AG20443 (cell line): ENCODE measurements at regions not wholly inside any gene's neighbourhood (a gene's known extent, or its start where the extent isn't known, plus 50 kb on each side); places are given as distances from the start of the nearest gene placed in this dataset.

ENCODE experiments used
- DNase-seq: peaks from one replicate; pipeline ENCODE4 v3.0.0; 2012; ENCODE audit warnings: low spot score, mixed read lengths

DNA sequence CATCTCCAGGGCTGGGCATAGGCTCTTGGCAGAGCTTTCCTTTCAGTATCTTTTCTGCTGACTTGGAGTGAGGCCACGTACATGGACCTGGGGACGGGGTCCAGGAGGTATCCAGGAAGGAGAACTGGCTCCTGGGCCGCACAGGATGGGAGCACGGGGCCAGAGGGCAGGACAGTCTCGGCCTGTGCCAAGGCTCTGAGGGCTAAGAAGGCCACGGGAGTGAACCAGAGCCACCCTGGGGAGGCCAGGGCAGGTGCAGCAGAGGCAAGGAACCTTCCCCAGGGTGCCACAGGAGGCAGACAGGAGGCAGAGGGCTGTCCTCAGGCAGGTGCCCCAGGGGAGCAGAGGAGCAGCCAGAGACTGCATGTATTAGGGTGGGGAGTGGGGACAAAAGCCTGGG is 50.3 kb downstream of the PLXNA1 start:
- no peak for DNase-seq

DNA sequence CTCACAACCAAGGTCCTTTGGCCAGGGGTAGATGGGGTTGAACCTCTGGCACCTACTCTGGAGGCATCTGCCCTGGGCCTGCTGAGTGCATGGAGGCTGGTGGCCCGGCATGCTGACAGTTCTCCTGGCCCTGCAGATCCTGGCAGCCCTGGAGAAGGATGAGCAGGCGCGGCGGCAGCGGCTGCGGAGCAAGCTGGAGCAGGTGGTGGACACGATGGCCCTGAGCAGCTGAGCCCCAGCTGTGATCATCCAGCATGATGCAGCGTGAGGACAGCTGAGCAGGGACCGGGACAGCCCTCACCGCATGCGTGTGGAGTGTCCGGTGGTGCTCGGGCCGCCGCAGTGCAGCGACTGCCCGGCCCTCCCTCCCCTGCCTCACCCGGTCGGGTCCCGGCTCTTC is 50.9 kb downstream of the PLXNA1 start:
- DNase-seq: no peak

DNA sequence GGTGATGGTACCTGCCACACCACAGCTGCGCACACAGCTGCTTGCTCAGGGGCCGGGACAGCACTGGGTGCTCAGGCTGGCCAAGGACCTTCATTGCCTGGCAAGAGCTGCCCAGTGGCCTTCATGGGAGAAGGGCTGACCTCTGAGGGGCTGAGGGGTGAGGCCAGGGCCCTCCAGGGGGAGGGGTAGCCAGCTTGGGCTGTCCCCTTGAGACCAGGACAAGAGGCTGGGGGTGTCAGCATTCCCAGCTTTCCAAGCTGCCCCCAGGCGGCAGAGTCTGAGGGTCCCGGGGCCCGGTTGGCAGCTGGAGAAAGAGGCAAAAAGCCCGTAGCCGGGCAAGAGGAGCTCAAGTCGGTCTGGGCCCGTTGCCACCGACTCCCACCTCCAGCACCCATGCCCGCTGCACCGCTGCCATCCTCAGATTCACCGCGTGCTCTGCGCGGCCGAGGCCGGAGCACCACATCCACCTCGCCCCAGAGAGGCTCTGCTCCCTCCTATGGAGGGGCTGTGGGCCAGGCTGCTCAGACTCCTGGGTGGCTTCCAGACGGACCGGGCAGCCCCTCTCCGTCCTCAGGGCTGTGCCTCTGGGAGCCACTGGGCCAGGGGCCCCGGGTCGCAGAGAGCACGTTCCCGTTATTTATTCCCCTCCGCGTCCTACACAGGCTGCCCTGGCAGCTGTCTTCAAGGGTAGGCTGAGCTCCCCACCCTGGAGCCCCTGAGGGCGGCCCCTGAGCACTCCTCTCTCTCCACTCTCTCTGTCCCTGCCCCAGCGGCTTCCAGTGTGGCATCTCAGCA is 51.5 kb downstream of the PLXNA1 start:
- no peak for DNase-seq

DNA sequence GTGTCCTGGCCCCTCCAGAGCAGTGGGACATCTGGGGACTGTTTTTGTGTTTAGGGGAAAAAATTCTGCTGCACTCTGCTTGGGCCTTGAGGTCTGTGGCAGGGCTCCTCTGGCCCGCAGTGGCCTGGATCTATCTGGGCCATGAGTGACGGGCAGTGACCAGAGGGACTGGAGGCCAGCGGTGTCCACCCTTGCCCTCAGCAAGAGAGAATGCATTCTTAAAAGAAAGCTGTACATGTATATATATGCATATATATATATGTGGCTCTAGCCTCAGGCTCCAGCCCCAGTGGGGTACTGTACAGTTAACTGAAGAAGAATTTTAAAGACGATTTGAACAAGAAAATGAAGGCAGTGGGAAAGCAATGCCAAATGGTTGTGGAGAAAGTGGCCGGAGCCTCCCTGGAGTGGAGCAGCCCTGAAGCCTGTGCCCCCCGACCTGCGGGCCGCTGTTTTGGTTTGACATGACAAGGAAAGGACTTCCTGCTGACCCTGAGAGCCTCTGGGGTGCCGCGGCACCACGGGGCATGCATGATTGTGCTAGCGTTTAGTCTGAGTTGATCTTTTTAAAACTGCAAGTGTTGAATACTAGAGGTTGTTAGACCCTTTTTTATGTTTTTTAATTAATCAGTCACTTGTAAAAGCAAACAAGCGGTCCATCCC is 52.2 kb downstream of the PLXNA1 start:
- no peak for DNase-seq

DNA sequence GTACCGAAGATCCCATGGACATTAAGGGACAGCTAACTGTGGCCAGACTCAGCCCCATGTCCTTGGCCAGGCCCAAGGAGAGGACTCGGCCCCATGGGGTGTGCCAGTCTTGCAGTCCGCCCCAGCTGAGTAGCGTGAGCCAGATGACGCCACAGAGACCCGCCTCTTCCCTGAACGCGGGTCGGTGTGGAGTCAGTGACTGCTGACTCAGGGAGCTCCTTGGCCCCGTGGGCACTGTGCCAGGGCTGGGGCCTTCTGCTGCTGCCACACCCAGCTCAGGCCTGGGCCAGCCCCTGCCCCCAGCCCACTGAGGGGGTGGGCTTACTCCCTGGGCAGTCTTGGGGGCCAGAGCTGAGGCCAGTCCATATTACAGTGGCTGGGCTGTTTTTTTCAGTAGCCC is 52.8 kb downstream of the PLXNA1 start:
- peak; percentile 97 for DNase-seq

DNA sequence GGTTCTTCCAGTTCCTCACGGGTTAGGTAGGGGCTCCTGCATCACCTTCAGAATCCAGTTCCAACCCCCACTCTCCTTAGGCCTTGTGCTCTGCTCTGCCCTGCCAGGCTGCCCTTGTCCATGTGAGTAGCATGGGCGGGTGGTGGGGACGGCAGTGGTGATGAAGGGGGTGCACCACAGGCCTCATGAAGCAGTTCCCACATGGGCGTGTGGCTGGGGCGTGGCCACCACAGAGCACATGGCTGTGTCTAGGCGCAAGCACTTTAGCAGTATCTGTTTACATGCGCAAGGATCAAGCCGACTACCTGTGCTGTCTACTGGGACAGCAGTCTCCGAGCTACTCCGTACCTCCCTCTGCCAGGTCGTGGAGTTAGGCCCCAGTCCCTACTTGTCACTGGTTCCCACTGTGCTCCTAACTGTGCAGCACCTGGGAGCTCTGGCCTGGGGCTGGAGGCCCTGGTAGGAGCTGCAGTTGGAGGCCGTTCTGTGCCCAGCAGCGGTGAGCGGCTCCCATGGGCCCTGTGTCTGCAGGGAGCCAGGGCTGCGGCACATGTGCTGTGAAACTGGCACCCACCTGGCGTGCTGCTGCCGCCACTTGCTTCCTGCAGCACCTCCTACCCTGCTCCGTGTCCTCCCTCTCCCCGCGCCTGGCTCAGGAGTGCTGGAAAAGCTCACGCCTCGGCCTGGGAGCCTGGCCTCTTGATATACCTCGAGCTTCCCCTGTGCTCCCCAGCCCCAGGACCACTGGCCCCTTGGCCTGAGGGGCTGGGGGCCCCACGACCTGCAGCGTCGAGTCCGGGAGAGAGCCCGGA is 53.5 kb downstream of the PLXNA1 start:
- no peak for DNase-seq

DNA sequence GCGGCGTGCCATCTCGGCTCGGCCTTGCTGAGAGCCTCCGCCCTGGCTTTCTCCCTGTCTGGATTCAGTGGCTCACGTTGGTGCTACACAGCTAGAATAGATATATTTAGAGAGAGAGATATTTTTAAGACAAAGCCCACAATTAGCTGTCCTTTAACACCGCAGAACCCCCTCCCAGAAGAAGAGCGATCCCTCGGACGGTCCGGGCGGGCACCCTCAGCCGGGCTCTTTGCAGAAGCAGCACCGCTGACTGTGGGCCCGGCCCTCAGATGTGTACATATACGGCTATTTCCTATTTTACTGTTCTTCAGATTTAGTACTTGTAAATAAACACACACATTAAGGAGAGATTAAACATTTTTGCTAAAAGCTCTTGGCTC is 54.1 kb downstream of the PLXNA1 start:
- no peak for DNase-seq

DNA sequence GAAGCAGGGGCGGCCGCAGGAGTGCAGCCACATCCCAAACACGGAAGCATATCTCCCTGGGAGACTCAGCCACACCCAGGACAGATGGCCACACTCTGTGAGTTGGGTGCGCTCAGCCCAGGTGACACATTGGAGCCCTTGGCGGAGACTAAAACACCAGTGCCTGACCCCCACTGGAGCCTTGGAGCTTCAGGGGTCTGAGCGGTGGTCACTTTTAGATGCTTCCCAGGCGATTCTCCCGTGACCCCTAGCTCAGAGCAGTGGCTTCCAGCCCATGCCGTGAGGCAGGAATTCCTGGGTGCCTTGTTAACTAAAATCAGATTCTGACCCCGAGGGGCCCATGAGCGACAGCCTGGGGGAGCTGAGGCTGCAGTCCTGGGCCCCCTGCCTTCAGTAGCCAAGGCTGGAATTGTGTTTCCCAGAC is 54.5 kb downstream of the PLXNA1 start:
- no peak for DNase-seq

DNA sequence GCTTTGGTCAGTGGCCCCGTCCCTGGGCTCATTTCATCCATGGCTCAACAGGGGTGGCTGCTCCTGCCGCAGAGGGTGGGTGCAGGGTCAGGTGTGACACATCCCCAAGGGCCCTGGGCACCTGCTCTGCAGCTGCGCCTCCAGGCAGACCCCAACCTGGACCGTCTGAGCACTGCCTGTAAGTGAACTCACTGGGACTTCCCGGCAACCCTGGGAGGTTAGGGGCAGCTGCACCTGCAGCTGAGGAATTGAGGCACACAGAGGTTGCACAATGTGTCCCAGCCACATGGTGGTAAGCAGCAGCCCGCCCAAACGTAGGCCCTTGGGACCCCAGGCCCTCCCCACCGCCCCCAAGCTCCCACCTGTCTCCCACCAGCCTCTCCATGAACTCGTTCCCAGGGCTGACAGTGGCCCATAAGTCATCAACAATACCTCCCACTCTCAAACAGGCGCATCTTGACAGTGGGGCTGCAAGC is 55.1 kb downstream of the PLXNA1 start:
- DNase-seq: no peak

DNA sequence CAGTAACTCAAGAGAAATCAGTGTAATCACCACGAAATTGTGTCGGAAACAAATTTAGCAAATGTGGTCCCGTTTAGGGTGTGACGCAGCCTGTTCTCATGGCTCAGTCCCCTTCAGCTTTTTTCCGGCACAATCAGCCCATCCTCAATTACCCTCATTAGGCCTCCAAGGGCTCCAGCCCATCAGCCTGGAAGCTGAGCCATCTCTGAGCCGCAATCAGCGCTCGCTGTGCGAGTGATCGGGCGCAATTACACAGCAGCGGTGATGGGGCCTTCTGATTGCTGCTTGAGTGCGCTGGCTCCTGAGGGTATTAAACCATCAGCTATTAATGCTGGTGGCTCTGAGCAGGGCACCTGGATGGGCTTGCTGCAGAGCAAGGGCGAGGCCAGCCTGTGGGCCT is 55.6 kb downstream of the PLXNA1 start:
- DNase-seq: no peak

DNA sequence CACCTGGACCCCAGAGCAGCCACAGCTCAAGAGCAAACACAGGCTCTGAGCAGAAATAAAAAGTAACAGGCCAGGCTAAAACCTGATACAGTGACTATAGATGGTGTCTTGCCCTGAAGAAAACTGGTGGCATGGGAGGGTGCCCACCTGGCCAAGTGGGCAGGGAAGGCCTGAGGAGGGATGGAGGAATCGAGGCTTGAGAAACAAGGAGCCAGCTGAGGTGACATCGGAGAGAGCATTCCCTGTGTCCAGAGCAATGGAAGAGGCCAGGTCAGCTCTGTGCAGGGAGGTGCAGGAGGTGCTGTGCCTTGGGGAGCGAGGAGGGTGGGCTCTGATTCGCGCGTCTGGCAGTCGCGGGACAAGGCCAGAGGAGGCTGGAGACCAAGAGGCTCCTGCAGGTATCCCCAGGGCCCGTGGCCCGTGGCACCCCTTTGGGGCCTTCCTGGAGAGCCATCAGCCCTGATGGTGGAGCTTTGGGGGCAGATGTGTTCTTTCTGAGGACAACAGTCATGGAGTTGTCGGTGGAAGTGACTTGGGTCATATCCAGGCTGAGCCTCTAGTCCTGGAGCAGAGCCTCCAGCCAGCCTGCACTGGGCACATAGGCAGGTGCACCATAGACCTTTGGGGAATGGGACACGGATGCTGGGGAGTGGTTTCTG is 56.1 kb downstream of the PLXNA1 start:
- no peak for DNase-seq

DNA sequence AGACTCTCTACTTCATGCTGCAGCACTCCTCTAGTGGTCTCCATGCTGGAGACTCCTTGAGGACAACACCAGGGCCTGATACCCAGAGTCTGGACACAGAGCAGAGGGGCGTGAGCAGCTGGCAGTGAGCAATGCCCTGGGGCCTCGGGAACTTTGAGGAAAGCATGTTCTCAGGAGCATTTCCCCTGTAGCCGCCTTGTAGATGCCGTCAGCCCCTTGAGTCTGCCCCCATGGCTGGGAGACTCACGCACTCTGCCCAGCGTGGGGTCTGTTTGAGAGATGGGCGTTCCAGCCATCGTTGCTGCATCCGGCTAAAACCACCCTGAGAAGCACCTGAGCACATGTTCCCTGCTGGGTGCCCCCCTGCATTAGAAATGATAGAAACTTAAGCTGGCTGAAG is 56.8 kb downstream of the PLXNA1 start:
- no peak for DNase-seq

DNA sequence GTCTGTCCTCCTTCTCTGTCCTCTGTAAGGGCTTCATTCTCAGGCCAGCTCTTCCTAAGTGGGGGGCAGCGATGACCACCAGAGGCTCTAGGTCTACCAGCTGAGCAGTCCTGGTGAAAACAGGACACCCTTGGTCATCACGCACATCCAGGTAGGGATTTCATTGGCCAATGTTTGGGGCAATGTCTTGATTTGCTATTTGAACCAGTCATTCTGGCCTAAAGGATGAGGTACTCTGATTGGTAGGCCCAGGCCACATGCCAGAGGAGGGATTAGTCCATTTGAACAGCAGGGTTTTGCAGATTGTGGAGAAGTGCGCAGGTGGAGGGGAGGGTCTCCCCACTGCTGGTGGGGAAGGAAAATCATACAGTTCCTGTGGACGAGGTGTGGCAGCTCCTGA is 57.3 kb downstream of the PLXNA1 start:
- DNase-seq: no peak

DNA sequence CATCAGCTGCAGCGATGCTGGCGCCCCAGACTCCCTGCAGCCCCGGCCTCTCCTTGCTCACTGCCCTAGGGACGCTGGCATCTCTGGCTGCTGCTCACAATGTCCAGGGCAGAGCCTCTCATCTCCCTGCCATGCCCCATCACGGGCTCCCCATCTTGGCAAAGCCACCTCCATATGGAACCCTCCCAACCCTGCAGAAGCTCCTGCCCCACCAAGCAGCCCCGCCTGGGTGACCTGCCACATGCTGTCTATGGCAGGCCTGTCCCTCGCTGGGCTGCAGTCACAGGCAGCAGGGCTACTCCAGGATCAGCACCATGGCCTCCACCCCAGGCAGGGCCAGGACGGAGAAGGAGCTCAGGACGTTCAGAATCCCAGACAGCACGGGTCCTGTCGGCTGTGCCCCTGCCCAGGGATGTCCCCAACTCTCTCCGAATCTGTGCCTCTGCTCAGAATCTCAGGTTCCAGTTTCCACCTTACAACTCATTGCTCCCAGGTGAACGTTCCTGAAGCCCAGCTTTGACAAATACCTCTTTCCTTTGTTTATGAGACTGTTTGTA is 58.4 kb downstream of the PLXNA1 start:
- no peak for DNase-seq

DNA sequence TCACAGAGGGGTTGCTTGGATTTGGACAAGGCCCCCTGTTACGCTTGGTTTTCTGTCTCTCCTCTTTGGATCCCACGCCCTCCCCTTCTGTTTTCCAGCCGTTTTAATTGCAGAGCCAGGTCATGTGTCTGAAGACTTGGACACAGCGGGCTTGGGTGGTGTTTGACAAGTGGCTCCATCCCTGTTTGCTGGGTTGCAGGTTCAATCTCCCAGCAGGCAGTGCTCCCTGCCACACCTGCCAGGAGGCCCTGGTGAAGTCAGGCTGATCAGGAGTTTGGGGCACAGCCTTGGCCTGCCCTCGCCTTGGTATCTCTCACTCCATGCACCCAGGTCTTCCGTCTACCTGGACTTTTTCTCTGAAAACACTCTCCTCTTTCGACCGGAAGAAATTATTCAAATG is 59.0 kb downstream of the PLXNA1 start:
- DNase-seq: no peak

DNA sequence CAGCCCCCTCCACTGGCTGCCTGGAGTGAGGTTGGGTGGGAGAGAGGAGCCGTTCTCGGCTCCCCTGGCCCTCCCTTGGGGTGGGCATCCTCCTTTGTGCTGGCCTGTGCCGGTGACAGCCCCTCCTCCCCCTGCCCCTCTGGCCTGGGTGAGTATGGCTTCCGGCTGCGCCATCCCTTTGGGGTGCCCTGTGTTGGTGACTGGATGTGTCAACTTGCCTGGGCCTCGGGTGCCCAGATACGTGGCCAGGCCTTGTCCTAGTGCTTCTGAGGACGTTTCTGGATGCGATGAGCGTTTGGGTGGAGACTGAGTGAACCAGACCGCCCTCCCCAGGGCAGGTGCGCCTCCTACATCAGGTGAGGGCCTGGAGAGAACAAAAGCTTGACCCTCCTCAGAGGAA is 59.7 kb downstream of the PLXNA1 start:
- DNase-seq: no peak

DNA sequence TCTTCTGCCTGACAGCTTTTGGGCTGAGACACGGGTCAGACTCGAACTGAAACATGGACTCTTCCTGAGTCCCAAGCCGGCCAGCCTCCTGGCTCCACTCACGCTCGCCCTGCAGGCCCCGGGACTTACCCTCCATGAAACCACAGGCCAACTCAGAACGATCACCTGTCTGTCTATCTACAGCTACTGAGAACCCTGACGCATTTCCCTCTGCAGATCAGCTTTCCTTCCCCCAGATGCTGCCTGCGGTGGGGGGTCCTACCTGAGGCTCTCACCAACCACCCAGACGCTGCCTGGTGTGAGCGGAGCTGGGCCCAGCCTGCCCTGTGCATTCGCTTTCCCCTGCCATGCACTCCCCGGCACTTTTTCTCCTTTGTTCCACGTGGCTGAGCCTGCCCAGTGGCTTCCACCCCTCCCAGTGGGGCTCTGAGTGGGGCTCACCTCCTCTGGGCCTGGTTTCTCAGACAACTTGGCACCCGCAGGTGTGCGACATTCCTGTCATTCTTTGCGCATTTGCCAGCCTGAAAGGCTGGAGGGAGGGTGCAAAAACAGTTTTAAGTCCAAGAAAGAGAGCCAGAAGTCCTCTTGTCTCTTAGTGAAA is 60.2 kb downstream of the PLXNA1 start:
- DNase-seq: peak; percentile 47

DNA sequence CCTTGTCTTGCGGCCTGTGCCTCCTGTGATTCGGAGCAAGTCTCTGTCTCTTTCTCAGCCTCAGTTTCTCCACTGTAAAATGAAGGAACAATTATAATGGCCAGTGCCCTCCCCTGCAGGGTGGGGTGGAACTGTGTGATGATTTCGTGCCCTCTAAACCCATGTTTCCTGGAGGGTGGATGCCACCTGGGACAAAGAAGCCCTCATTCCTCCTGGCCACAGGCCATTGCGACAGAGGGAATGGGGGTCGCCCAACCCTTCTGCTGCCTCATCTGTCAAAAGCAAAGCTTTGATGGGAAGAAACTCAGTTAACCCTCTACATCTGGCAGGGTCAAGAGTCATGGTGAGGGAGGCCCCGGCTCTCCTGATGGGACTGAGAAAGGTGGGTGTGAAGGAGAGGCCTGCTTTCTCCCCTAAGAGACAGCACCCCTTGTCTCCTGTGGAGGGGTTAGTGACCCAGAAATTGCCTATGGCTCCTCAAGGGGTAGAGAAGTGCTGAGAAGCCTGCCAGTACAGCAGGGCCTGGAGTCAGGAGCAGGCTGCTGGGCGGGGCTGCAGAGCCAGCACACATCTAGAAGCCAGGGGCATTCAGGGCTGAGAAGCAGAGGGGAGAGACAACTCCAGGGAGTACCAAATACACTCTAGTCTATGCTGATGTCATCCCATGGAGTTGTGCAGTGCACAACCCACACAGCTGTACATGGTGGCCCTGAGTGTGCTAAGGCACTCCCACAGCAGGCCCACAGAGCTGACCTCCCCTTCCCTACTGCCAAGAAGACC is 61.0 kb downstream of the PLXNA1 start:
- no peak for DNase-seq

DNA sequence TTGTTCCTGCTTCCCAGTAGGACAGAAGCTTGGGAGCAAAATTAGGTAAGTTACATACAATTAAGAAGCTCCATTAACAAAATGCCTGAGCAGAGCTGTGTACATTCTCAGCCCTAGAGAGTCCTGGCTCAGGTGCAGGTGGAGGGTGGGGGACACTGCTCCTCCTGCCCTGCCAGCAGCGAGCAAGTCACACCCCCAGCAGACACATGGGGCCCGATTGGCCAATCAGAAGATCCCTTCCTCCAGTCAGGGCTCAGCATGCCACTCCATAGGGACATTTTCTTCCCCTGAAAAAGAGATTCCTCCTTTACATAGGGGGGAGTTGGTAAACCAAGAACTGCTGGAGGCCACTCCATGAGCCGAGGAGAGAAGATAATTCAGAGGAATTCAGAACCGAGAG is 62.1 kb downstream of the PLXNA1 start:
- DNase-seq: no peak

DNA sequence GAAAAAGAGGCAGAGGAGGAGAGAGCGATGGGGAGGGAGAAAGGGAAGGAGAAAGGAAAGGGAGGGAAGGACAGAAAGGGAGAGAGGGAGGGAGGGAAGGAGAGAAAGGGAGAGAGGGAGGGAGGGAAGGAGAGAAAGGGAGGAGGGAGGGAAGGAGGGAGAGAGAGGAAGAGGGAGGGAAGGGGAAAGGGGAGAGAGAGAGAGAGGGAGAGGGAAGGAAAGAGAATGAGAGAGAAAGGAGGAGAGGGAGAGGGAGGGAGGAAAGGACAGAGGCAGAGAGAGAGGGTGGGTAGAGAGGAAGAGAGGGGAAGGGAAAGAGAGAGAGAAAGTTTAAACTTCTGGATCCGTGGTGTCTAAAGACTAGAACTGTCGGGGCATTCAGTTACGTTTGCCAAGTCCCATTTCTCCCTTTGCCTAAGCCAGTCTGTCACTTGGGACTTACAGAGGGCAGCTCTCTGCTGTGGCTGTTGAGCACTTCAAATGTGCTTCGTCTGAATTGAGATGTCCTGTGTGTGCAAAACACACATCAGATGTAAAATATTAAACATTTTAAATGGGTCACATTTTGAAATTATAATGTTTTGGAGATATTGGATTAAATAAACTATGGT is 62.6 kb downstream of the PLXNA1 start:
- DNase-seq: no peak
